CD4-positive, CD25-positive, alpha-beta regulatory T cell (primary cell): ENCODE measurements at regions not wholly inside any gene's neighbourhood (a gene's known extent, or its start where the extent isn't known, plus 50 kb on each side); places are given as distances from the start of the nearest gene placed in this dataset.
"Not testable (repeated sequence)": the region's sequence is repeated elsewhere in the genome, so short reads cannot be mapped to it uniquely, and the experiment has no call there.

Experiments
- ATAC-seq, 2 donors: fragments of 150-1000 bp; cut with Tn5 transposase; one replicate each; pipeline ENCODE4 v1.10.0; 2021; ENCODE audit warnings: low read depth in 2 of 2, moderate number of reproducible peaks in 2 of 2, moderate library complexity in 1 of 2
- DNase-seq, 3 donors: peaks; one replicate each; pipeline versions ENCODE4 v3.0.0 to v3.0.0-alpha.2; 2012 to 2022; ENCODE audit warnings: mixed read lengths in 1 of 3
- H3K27ac ChIP-seq: one replicate; pipeline ENCODE4 v1.7.0; 2013; ENCODE audit warnings: mild to moderate bottlenecking, low read length; ENCODE audit not compliant: insufficient read depth, poor library complexity, severe bottlenecking
- H3K27me3 ChIP-seq: one replicate; pipeline ENCODE4 v1.7.0; 2013; ENCODE audit warnings: low read length; ENCODE audit not compliant: control insufficient read depth, insufficient read depth
- H3K36me3 ChIP-seq: one replicate; pipeline ENCODE4 v1.7.0; 2013; ENCODE audit warnings: mild to moderate bottlenecking, low read length, moderate library complexity; ENCODE audit not compliant: control insufficient read depth, insufficient read depth
- H3K4me1 ChIP-seq: 2 replicates; pipeline ENCODE4 v1.7.0; 2013; ENCODE audit warnings: mild to moderate bottlenecking, low read length; ENCODE audit not compliant: insufficient read depth, control insufficient read depth, poor library complexity, severe bottlenecking
- H3K4me3 ChIP-seq: one replicate; pipeline ENCODE4 v1.7.0; 2013; ENCODE audit warnings: low read depth, mild to moderate bottlenecking, low read length, moderate library complexity
- H3K9me3 ChIP-seq, 2 experiments: 1 replicate in 1 of 2; 2 replicates in 1 of 2; pipeline ENCODE4 v1.7.0; 2013; ENCODE audit warnings: low read length in 2 of 2, mild to moderate bottlenecking in 1 of 2, moderate library complexity in 1 of 2; ENCODE audit not compliant: control insufficient read depth in 2 of 2
- H3K27ac Mint-ChIP-seq, 3 donors: one replicate each; pipeline ENCODE4 v1.8.0; 2020 to 2022; ENCODE audit warnings: mild to moderate bottlenecking in 3 of 3, mixed read lengths in 3 of 3, moderate library complexity in 2 of 3
- H3K27me3 Mint-ChIP-seq: one replicate; pipeline ENCODE4 v1.8.0; 2022; ENCODE audit warnings: mild to moderate bottlenecking, mixed read lengths
- H3K36me3 Mint-ChIP-seq: one replicate; pipeline ENCODE4 v1.8.0; 2020; ENCODE audit warnings: mixed read lengths
- H3K4me1 Mint-ChIP-seq, 4 donors: one replicate each; pipeline ENCODE4 v1.8.0; 2020 to 2022; ENCODE audit warnings: mixed read lengths in 4 of 4, mild to moderate bottlenecking in 1 of 4
- H3K4me3 Mint-ChIP-seq, 4 donors: one replicate each; pipeline ENCODE4 v1.8.0; 2020 to 2022; ENCODE audit warnings: mild to moderate bottlenecking in 4 of 4, mixed read lengths in 4 of 4, moderate library complexity in 3 of 4
- H3K9me3 Mint-ChIP-seq, 7 donors: one replicate each; pipeline ENCODE4 v1.8.0; 2020 to 2022; ENCODE audit warnings: mixed read lengths in 7 of 7, mild to moderate bottlenecking in 3 of 7, moderate library complexity in 2 of 7

- H3K36me3 Mint-ChIP-seq: no peaks in the 10 kb centered on the region
- DNase-seq: no peak
- Histone ChIP-seq H3K27ac (no peak overlapping the region), H3K9me3 (peaks cover 0 to 2% of the 10 kb centered on the region in 2 experiments), H3K4me3 (no peak overlapping the region), H3K4me1 (no peaks in the 10 kb centered on the region), H3K27me3 (no peaks in the 10 kb centered on the region), H3K36me3 (no peaks in the 10 kb centered on the region)
- H3K27me3 Mint-ChIP-seq: no peaks in the 10 kb centered on the region
- no peak overlapping the region for H3K27ac Mint-ChIP-seq
- H3K4me3 Mint-ChIP-seq: no peak overlapping the region
- no peak for ATAC-seq
- no peaks in the 10 kb centered on the region for H3K4me1 Mint-ChIP-seq
- peaks cover 0 to 20% (median 7%) of the 10 kb centered on the region in 7 donors for H3K9me3 Mint-ChIP-seq
Measured at GRCh38 chr4:186979961-186980745, 256.5 kb upstream of the FAT1 start.

GRCh38 chr4:186981161-186981560 is 257.5 kb upstream of the FAT1 start:
- no peak for DNase-seq
- H3K4me1 Mint-ChIP-seq: no peaks in the 10 kb centered on the region

GRCh38 chr4:186982160-186982559 is 258.5 kb upstream of the FAT1 start:
- no peak overlapping the region for H3K27ac ChIP-seq
- no peak for ATAC-seq
- no peaks in the 10 kb centered on the region for H3K4me1 Mint-ChIP-seq

More at GRCh38 chr4:186981161-186981560, 257.5 kb upstream of the FAT1 start:
- H3K4me3 ChIP-seq: no peak overlapping the region
- H3K27me3 Mint-ChIP-seq: no peaks in the 10 kb centered on the region
- ATAC-seq: no peak
- peaks cover 0 to 2% of the 10 kb centered on the region in 2 experiments for H3K9me3 ChIP-seq
- no peak overlapping the region for H3K27ac ChIP-seq
- H3K36me3 Mint-ChIP-seq: no peaks in the 10 kb centered on the region
- H3K27me3 ChIP-seq: no peaks in the 10 kb centered on the region
- peaks cover 0 to 18% (median 7%) of the 10 kb centered on the region in 7 donors for H3K9me3 Mint-ChIP-seq
- no peaks in the 10 kb centered on the region for H3K4me1 ChIP-seq
- H3K27ac Mint-ChIP-seq: no peak overlapping the region
- no peak overlapping the region for H3K4me3 Mint-ChIP-seq
- no peaks in the 10 kb centered on the region for H3K36me3 ChIP-seq

GRCh38 chr4:186984105-186984644 is 260.5 kb upstream of the FAT1 start:
- DNase-seq (no peak), ATAC-seq (no peak)
- no peaks in the 10 kb centered on the region for H3K27me3 Mint-ChIP-seq
- no peak overlapping the region for H3K27ac Mint-ChIP-seq
- peaks cover 0 to 2% of the 10 kb centered on the region in 2 experiments for H3K9me3 ChIP-seq
- no peaks in the 10 kb centered on the region for H3K27me3 ChIP-seq
- H3K4me3 ChIP-seq: no peak overlapping the region
- no peak overlapping the region for H3K27ac ChIP-seq
- no peaks in the 10 kb centered on the region for H3K4me1 ChIP-seq
- no peaks in the 10 kb centered on the region for H3K36me3 Mint-ChIP-seq
- no peaks in the 10 kb centered on the region for H3K4me1 Mint-ChIP-seq
- H3K4me3 Mint-ChIP-seq: no peak overlapping the region
- no peaks in the 10 kb centered on the region for H3K36me3 ChIP-seq
- peaks cover 0 to 21% (median 7%) of the 10 kb centered on the region in 7 donors for H3K9me3 Mint-ChIP-seq

More at GRCh38 chr4:186982160-186982559, 258.5 kb upstream of the FAT1 start:
- Histone ChIP-seq H3K4me1 (no peaks in the 10 kb centered on the region), H3K36me3 (no peaks in the 10 kb centered on the region), H3K27me3 (no peaks in the 10 kb centered on the region), H3K4me3 (no peak overlapping the region), H3K9me3 (peaks cover 0 to 2% of the 10 kb centered on the region in 2 experiments)
- no peak overlapping the region for H3K27ac Mint-ChIP-seq
- no peaks in the 10 kb centered on the region for H3K36me3 Mint-ChIP-seq
- no peak overlapping the region for H3K4me3 Mint-ChIP-seq
- DNase-seq: no peak
- peaks cover 0 to 18% (median 8%) of the 10 kb centered on the region in 7 donors for H3K9me3 Mint-ChIP-seq
- H3K27me3 Mint-ChIP-seq: no peaks in the 10 kb centered on the region

- Histone ChIP-seq H3K4me3 (no peak overlapping the region), H3K4me1 (no peaks in the 10 kb centered on the region), H3K27me3 (no peaks in the 10 kb centered on the region), H3K9me3 (no peaks in the 10 kb centered on the region), H3K36me3 (no peaks in the 10 kb centered on the region), H3K27ac (no peak overlapping the region)
- Mint-ChIP-seq H3K4me1 (no peaks in the 10 kb centered on the region), H3K27ac (no peak overlapping the region), H3K27me3 (no peaks in the 10 kb centered on the region), H3K36me3 (no peaks in the 10 kb centered on the region), H3K9me3 (peaks cover 0 to 14% (median 3%) of the 10 kb centered on the region in 7 donors), H3K4me3 (no peak overlapping the region)
- DNase-seq: no peak
- no peak for ATAC-seq
Measured at GRCh38 chr4:186999686-187000085, 276.0 kb upstream of the FAT1 start.

GRCh38 chr4:187000281-187000680 is 276.6 kb upstream of the FAT1 start:
- no peaks in the 10 kb centered on the region for H3K36me3 ChIP-seq
- no peaks in the 10 kb centered on the region for H3K4me1 ChIP-seq
- ATAC-seq (no peak), DNase-seq (no peak)
- Mint-ChIP-seq H3K27me3 (no peaks in the 10 kb centered on the region), H3K36me3 (no peaks in the 10 kb centered on the region), H3K9me3 (peaks cover 0 to 15% (median 3%) of the 10 kb centered on the region in 7 donors), H3K27ac (no peak overlapping the region), H3K4me1 (no peaks in the 10 kb centered on the region), H3K4me3 (no peak overlapping the region)
- no peak overlapping the region for H3K27ac ChIP-seq
- H3K27me3 ChIP-seq: no peaks in the 10 kb centered on the region
- H3K9me3 ChIP-seq: no peaks in the 10 kb centered on the region
- H3K4me3 ChIP-seq: no peak overlapping the region

- not testable (repeated sequence) for ATAC-seq, H3K27ac Mint-ChIP-seq, H3K27ac ChIP-seq, H3K27me3 ChIP-seq, H3K9me3 ChIP-seq, H3K36me3 ChIP-seq, H3K36me3 Mint-ChIP-seq, H3K4me1 ChIP-seq, H3K4me3 Mint-ChIP-seq, H3K4me3 ChIP-seq, H3K4me1 Mint-ChIP-seq, DNase-seq, H3K27me3 Mint-ChIP-seq
- H3K9me3 Mint-ChIP-seq: peaks cover 0 to 15% (median 0%) of the 10 kb centered on the region in 7 donors
Measured at GRCh38 chr4:187002133-187002532, 278.5 kb upstream of the FAT1 start.

GRCh38 chr4:187004628-187005027 is 281.0 kb upstream of the FAT1 start:
- DNase-seq: no peak
- H3K4me3 ChIP-seq: no peak overlapping the region
- no peaks in the 10 kb centered on the region for H3K9me3 ChIP-seq
- no peaks in the 10 kb centered on the region for H3K36me3 ChIP-seq
- Mint-ChIP-seq H3K27me3 (no peaks in the 10 kb centered on the region), H3K27ac (no peak overlapping the region), H3K9me3 (peaks cover 0 to 14% (median 1%) of the 10 kb centered on the region in 7 donors), H3K4me3 (no peak overlapping the region), H3K36me3 (no peaks in the 10 kb centered on the region), H3K4me1 (no peaks in the 10 kb centered on the region)
- ATAC-seq: no peak
- H3K27me3 ChIP-seq: no peaks in the 10 kb centered on the region
- H3K4me1 ChIP-seq: no peaks in the 10 kb centered on the region
- no peak overlapping the region for H3K27ac ChIP-seq
